ENCODE measurements at regions not wholly inside any gene's neighbourhood (a gene's known extent, or its start where the extent isn't known, plus 50 kb on each side); places are given as distances from the start of the nearest gene placed in this dataset.

- CTCF ChIA-PET: no interaction called here
- Histone ChIP-seq H3K9me3 (replicated peaks; ENCODE audit: control insufficient read depth, insufficient read depth, low read length) (no peaks in the 10 kb centered on the region), H3K79me2 (ENCODE audit: control insufficient read depth, insufficient read depth, low read length) (no peaks in the 10 kb centered on the region), H3K9me1 (replicated peaks; ENCODE audit: control insufficient read depth, extremely low read depth, insufficient read depth, low read length) (no peaks in the 10 kb centered on the region), H3K4me3 (replicated peaks in 1 of 3; ENCODE audit: insufficient read depth in 1 of 3, low read depth in 1 of 3, low read length in 3 of 3) (no peak overlapping the region), H4K20me1 (replicated peaks; ENCODE audit: control insufficient read depth, extremely low read depth, insufficient read depth, low read length) (no peaks in the 10 kb centered on the region), H3K9ac (replicated peaks; ENCODE audit: extremely low read depth, insufficient read depth, low read length) (no peak overlapping the region), H3K4me1 (ENCODE audit: control insufficient read depth, extremely low read depth, insufficient read depth, low read length) (no peaks in the 10 kb centered on the region), H3K4me2 (ENCODE audit: insufficient read depth, low read length) (no peak overlapping the region), H3K36me3 (ENCODE audit: control insufficient read depth in 2 of 2, extremely low read depth in 1 of 2, insufficient read depth in 2 of 2, low read length in 2 of 2) (no peaks in the 10 kb centered on the region), H2AFZ (ENCODE audit: low read depth, low read length) (no peak overlapping the region), H3K27me3 (ENCODE audit: control insufficient read depth in 2 of 2, insufficient read depth in 2 of 2, low read length in 2 of 2) (no peaks in the 10 kb centered on the region), H3K27ac (ENCODE audit: insufficient read depth, low read depth, low read length) (no peak overlapping the region)
- BruUV-seq (replicated peaks): no TSS peak
- FAIRE-seq (no peak), DNase-seq (ENCODE audit: low read depth, low spot score) (no peak)
- intact Hi-C loops (cut with micrococcal nuclease): no loop called here
- no peak for TF ChIP-seq EZH2 (IDR thresholded peaks at IDR 0.05; ENCODE audit: borderline replicate concordance, low read depth, low read length, severe bottlenecking)
- TF ChIP-seq POLR2A (IDR thresholded peaks at IDR 0.05; ENCODE audit: low read depth, low read length): no peak
- no peak for TF ChIP-seq MYC (IDR thresholded peaks at IDR 0.05; ENCODE audit: low read depth, low read length)
- TF ChIP-seq POLR2AphosphoS5 (IDR thresholded peaks at IDR 0.05; ENCODE audit: insufficient read depth, low read depth, low read length): no peak
- no peak for TF ChIP-seq GATA2 (IDR thresholded peaks at IDR 0.05; ENCODE audit: insufficient read depth, insufficient read length, low read depth, low read length)
- dilution Hi-C loops (cut with MboI; ENCODE audit: extremely low pct_ligation_motif_present, low sequenced_read_pairs): no loop called here
- POLR2A ChIA-PET: no interaction called here
Observed at GRCh38 chr1:165067829-165068228, 288.7 kb downstream of the LMX1A start.

GRCh38 chr1:165063181-165063965, 293.1 kb downstream of the LMX1A start:
- H4K20me1 ChIP-seq (replicated peaks; ENCODE audit: control insufficient read depth, extremely low read depth, insufficient read depth, low read length): no peaks in the 10 kb centered on the region
- CTCF ChIA-PET: no interaction called here
- FAIRE-seq: no peak

More at GRCh38 chr1:165063181-165063965, 293.1 kb downstream of the LMX1A start:
- no peaks in the 10 kb centered on the region for H3K9me1 ChIP-seq (replicated peaks; ENCODE audit: control insufficient read depth, extremely low read depth, insufficient read depth, low read length)
- no peaks in the 10 kb centered on the region for H3K79me2 ChIP-seq (ENCODE audit: control insufficient read depth, insufficient read depth, low read length)
- no TSS peak for BruUV-seq (replicated peaks)
- no peak overlapping the region for H3K4me2 ChIP-seq (ENCODE audit: insufficient read depth, low read length)
- H3K36me3 ChIP-seq (ENCODE audit: control insufficient read depth in 2 of 2, extremely low read depth in 1 of 2, insufficient read depth in 2 of 2, low read length in 2 of 2): no peaks in the 10 kb centered on the region
- DNase-seq (ENCODE audit: low read depth, low spot score): no peak
- no peak overlapping the region for H3K4me3 ChIP-seq (replicated peaks in 1 of 3; ENCODE audit: insufficient read depth in 1 of 3, low read depth in 1 of 3, low read length in 3 of 3)
- H3K27me3 ChIP-seq (ENCODE audit: control insufficient read depth in 2 of 2, insufficient read depth in 2 of 2, low read length in 2 of 2): no peaks in the 10 kb centered on the region
- dilution Hi-C loops (cut with MboI; ENCODE audit: extremely low pct_ligation_motif_present, low sequenced_read_pairs) (no loop called here), intact Hi-C loops (cut with micrococcal nuclease) (no loop called here)
- no peak overlapping the region for H2AFZ ChIP-seq (ENCODE audit: low read depth, low read length)
- no peaks in the 10 kb centered on the region for H3K9me3 ChIP-seq (replicated peaks; ENCODE audit: control insufficient read depth, insufficient read depth, low read length)
- POLR2A ChIA-PET: no interaction called here
- H3K9ac ChIP-seq (replicated peaks; ENCODE audit: extremely low read depth, insufficient read depth, low read length): no peak overlapping the region
- no peak overlapping the region for H3K27ac ChIP-seq (ENCODE audit: insufficient read depth, low read depth, low read length)
- no peak for TF ChIP-seq EZH2 (IDR thresholded peaks at IDR 0.05; ENCODE audit: borderline replicate concordance, low read depth, low read length, severe bottlenecking)
- no peak for TF ChIP-seq GATA2 (IDR thresholded peaks at IDR 0.05; ENCODE audit: insufficient read depth, insufficient read length, low read depth, low read length)
- TF ChIP-seq JUN (IDR thresholded peaks at IDR 0.05; ENCODE audit: borderline replicate concordance, insufficient read depth, insufficient read length, low read depth): no peak
- no peak for TF ChIP-seq MYC (IDR thresholded peaks at IDR 0.05; ENCODE audit: low read depth, low read length)
- no peak for TF ChIP-seq MAX (IDR thresholded peaks at IDR 0.05; ENCODE audit: insufficient read depth, insufficient read length)
- TF ChIP-seq CTCF (IDR thresholded peaks at IDR 0.05; ENCODE audit: extremely low read depth in 1 of 2, insufficient read depth in 1 of 2, low read depth in 1 of 2, low read length in 2 of 2): no peak
- no peak for TF ChIP-seq POLR2A (IDR thresholded peaks at IDR 0.05; ENCODE audit: low read depth, low read length)
- TF ChIP-seq POLR2AphosphoS5 (IDR thresholded peaks at IDR 0.05; ENCODE audit: insufficient read depth, low read depth, low read length): no peak
- no peak for TF ChIP-seq FOS (IDR thresholded peaks at IDR 0.05; ENCODE audit: borderline replicate concordance, insufficient read depth, low read length)
- H3K4me1 ChIP-seq (ENCODE audit: control insufficient read depth, extremely low read depth, insufficient read depth, low read length): no peaks in the 10 kb centered on the region

Measured in endothelial cell of umbilical vein (primary cell).